ENCODE measurements at regions not wholly inside any gene's neighbourhood (a gene's known extent, or its start where the extent isn't known, plus 50 kb on each side); places are given as distances from the start of the nearest gene placed in this dataset.
"Not testable (repeated sequence)": the region's sequence is repeated elsewhere in the genome, so short reads cannot be mapped to it uniquely, and the experiment has no call there.

DNA sequence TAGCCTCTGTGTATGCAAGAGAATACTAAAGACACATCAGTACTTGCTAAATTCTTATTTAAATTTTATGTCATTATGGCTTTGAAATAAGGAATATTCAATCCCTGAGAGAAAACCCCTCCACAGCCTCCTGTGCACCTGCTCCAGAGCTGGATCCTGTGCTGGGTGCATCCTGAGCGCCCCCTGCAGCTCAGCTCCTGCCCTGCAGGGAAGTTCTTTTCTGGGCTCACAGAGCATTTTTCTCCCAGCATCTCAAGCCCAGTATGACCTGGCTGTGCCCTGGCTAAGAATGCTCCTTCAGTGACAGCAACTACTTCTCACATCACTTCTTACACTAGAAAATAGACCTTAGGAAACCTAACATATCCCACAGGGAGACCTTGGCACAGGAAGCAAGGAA is 1211.7 kb downstream of the TMEM121 start:
- peaks cover 84% of the 10 kb centered on the region for H3K9me3 ChIP-seq (ENCODE audit: control insufficient read depth, insufficient read depth, low read length)
- H3K27me3 ChIP-seq (ENCODE audit: control insufficient read depth, insufficient read depth, low read length), result no peaks in the 10 kb centered on the region
- H3K9ac ChIP-seq (ENCODE audit: low read depth, low read length), result no peak overlapping the region
- H3K36me3 ChIP-seq (ENCODE audit: control insufficient read depth, insufficient read depth, low read length), result no peaks in the 10 kb centered on the region
- no peaks in the 10 kb centered on the region for H3K4me1 ChIP-seq (ENCODE audit: control insufficient read depth, insufficient read depth, low read length)
- H3K4me3 ChIP-seq (ENCODE audit: low read depth, low read length), result no peak overlapping the region
- H3K27ac ChIP-seq (ENCODE audit: low read depth, low read length), result no peak overlapping the region

DNA sequence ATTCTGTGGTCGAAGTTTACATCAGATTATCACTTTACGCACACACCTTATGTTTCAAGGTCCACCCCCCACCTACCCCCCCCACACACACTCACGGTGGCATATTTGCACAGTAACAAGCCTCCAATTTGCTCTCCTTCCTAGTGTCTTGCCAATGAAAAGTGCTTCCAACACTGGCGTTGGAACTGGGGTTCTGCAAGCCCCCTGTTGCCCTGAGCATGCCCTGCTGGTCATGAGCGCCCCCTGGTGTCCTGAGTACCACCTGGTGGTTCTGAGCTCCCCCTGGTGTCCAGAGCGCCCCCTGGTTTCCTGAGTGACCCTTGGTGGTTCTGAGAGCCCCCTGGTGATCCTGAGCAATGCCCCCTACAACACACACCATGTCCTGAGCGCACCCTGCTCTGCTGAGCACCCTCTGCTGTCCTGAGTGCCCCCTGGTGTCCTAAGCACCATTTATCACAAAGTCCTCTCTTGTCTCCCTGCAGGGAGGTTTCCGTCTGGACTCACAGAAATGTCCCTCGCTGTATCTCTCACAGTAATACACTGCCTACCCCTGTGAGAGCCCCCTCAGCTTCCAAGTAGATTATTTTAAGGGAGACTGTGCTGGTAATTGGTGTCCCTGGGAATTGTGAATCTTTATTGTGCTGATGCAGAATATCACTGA is 1212.3 kb downstream of the TMEM121 start:
- not testable (repeated sequence) for H3K27me3 ChIP-seq (ENCODE audit: control insufficient read depth, insufficient read depth, low read length); H3K9ac ChIP-seq (ENCODE audit: low read depth, low read length); H3K36me3 ChIP-seq (ENCODE audit: control insufficient read depth, insufficient read depth, low read length); H3K4me3 ChIP-seq (ENCODE audit: low read depth, low read length); H3K4me1 ChIP-seq (ENCODE audit: control insufficient read depth, insufficient read depth, low read length); H3K27ac ChIP-seq (ENCODE audit: low read depth, low read length)
- peaks cover 84% of the 10 kb centered on the region for H3K9me3 ChIP-seq (ENCODE audit: control insufficient read depth, insufficient read depth, low read length)

DNA sequence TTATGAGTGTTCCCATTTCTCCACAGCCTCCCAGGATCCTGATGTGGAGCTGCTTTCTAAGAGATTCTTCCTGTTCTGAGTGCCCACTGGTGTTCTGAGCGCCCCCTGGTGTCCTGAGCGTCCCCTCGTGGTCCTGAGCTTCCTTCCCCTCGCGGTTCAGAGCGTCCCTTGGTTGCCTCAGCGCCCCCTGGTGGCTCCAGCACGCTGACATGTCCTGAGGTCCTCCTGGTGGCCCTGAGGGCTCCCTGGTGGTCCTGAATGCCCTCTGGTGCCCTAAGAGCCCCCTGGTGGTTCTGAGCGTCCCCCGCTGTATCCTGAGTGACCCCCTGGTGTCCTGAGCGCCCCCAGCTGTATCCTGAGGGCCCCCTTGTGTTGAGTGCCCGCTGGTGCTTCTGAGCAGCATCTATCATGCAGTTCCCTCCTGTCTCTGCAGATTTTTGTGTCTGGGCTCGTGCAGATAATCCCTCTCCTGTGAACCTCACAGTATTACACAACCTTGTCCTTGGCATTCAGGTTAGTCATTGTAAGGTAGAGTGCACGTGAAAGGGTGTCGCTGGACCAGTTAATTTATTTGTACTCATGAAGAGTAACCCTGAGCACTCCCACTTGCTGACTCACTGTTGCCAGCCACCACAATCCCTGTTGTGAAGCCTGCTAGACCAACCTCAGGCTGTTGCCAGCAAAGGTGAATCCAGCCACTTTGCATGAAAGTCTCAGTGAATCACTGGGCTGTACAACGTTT is 1214.9 kb downstream of the TMEM121 start:
- peaks cover 64% of the 10 kb centered on the region for H3K9me3 ChIP-seq (ENCODE audit: control insufficient read depth, insufficient read depth, low read length)
- not testable (repeated sequence) for H3K4me1 ChIP-seq (ENCODE audit: control insufficient read depth, insufficient read depth, low read length); H3K4me3 ChIP-seq (ENCODE audit: low read depth, low read length); H3K36me3 ChIP-seq (ENCODE audit: control insufficient read depth, insufficient read depth, low read length); H3K9ac ChIP-seq (ENCODE audit: low read depth, low read length); H3K27ac ChIP-seq (ENCODE audit: low read depth, low read length); H3K27me3 ChIP-seq (ENCODE audit: control insufficient read depth, insufficient read depth, low read length)

DNA sequence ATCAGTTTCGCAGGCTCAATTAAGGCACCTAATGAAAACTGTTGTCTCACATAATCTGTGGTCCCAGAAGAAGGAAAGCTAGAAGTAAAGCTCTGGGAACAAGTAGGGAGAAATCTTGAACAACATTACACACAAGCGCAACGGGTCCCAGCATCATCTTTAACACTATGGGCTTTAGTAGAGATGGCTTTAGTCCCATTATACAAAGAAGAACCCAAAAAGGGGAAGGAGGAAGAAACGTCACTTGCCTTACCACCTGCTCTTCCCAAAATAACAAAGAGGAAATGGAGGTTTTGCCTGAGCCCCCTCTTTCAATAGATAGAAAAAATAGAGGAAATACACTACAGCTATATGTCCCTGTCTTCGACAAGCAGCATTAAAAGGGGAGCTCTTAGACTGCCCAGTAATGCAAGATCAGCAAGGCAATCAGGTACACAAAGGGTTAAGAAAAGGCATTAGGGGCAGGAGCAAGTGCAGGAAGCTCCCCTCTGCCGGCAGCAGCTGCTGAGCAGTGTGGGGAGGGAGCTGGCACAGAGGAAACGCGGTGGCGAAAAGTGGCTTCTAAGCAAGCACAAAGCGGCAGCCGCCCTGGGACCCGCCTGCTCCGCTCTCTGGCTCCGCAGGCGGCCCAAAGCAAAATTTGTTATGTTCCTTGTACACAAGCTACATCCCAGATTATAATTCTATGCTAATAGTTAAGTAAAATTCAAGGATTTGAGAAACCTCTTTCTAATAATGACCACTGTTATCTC is 1218.8 kb downstream of the TMEM121 start:
- H3K36me3 ChIP-seq (ENCODE audit: control insufficient read depth, insufficient read depth, low read length); H3K27ac ChIP-seq (ENCODE audit: low read depth, low read length); H3K9ac ChIP-seq (ENCODE audit: low read depth, low read length); H3K4me3 ChIP-seq (ENCODE audit: low read depth, low read length); H3K4me1 ChIP-seq (ENCODE audit: control insufficient read depth, insufficient read depth, low read length); H3K27me3 ChIP-seq (ENCODE audit: control insufficient read depth, insufficient read depth, low read length): not testable (repeated sequence)
- peaks cover 41% of the 10 kb centered on the region for H3K9me3 ChIP-seq (ENCODE audit: control insufficient read depth, insufficient read depth, low read length)

DNA sequence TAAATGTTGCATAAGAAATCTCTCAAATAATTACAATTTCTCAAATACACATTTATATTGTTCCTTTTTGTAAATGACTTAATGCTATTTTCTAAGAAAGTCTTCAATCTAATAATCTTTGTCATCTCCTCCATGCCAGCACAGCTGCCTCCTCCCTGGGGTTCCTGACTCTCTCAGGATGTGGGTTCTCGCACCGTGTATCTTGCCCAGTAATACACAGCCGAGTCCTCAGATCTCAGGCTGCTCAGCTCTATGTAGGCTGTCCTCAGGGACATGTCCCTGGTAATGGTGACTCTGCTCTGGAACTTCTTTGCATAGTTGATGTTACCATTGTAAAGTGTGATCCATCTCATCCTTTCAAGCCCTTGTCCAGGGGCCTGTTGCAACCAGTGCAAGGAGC is 1223.7 kb downstream of the TMEM121 start:
- H3K36me3 ChIP-seq (ENCODE audit: control insufficient read depth, insufficient read depth, low read length); H3K27me3 ChIP-seq (ENCODE audit: control insufficient read depth, insufficient read depth, low read length); H3K9ac ChIP-seq (ENCODE audit: low read depth, low read length); H3K4me1 ChIP-seq (ENCODE audit: control insufficient read depth, insufficient read depth, low read length); H3K4me3 ChIP-seq (ENCODE audit: low read depth, low read length); H3K27ac ChIP-seq (ENCODE audit: low read depth, low read length): not testable (repeated sequence)
- H3K9me3 ChIP-seq (ENCODE audit: control insufficient read depth, insufficient read depth, low read length), result peaks cover 15% of the 10 kb centered on the region; the same call in 1 of the 2 replicates

DNA sequence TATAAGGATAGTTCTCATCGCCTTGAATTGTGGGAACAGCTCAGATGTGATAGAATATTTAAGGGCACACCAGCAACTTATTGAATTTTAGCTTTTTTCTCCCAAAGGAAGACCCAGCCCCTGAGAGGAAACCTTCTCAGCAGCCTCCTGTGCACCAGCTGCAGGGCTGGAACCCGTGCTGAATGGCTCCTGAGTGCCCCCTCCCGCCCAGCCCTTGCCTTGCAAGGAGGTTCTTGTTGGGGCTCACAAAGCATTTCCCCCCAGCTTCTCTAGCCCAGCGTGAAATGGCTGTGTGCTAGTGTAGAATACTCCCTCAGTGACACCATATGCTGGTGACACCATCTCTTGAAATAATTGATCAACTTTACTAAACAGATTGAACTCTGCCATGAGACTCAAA is 1227.4 kb downstream of the TMEM121 start:
- not testable (repeated sequence) for H3K9ac ChIP-seq (ENCODE audit: low read depth, low read length); H3K27ac ChIP-seq (ENCODE audit: low read depth, low read length); H3K36me3 ChIP-seq (ENCODE audit: control insufficient read depth, insufficient read depth, low read length)

DNA sequence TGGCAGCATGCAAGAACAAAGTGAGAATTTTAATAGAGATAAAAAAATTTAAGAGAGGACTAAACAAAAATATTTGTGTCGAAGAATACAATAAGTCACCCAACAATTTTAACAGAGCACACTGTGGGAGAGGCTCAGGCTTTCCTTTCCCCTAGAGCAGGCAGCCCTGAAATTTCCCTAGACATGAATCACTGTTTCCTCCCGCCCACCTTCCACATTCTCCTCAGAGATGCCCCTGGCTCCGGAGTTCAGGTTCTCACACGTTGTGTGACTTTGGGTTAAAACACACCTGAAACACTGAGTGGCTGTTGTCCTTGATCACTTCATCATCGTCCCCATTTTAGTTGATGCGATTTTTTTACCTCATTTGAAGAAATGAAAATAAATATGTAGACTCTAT is 1231.1 kb downstream of the TMEM121 start:
- not testable (repeated sequence) for H3K9ac ChIP-seq (ENCODE audit: low read depth, low read length); H3K4me1 ChIP-seq (ENCODE audit: control insufficient read depth, insufficient read depth, low read length); H3K27me3 ChIP-seq (ENCODE audit: control insufficient read depth, insufficient read depth, low read length); H3K27ac ChIP-seq (ENCODE audit: low read depth, low read length); H3K4me3 ChIP-seq (ENCODE audit: low read depth, low read length); H3K36me3 ChIP-seq (ENCODE audit: control insufficient read depth, insufficient read depth, low read length)
- H3K9me3 ChIP-seq (ENCODE audit: control insufficient read depth, insufficient read depth, low read length), result peaks cover 37% of the 10 kb centered on the region

More for the DNA sequence above, 1227.4 kb downstream of the TMEM121 start:
- not testable (repeated sequence) for H3K27me3 ChIP-seq (ENCODE audit: control insufficient read depth, insufficient read depth, low read length); H3K4me1 ChIP-seq (ENCODE audit: control insufficient read depth, insufficient read depth, low read length); H3K4me3 ChIP-seq (ENCODE audit: low read depth, low read length)
- H3K9me3 ChIP-seq (ENCODE audit: control insufficient read depth, insufficient read depth, low read length), result peaks cover 22% of the 10 kb centered on the region

DNA sequence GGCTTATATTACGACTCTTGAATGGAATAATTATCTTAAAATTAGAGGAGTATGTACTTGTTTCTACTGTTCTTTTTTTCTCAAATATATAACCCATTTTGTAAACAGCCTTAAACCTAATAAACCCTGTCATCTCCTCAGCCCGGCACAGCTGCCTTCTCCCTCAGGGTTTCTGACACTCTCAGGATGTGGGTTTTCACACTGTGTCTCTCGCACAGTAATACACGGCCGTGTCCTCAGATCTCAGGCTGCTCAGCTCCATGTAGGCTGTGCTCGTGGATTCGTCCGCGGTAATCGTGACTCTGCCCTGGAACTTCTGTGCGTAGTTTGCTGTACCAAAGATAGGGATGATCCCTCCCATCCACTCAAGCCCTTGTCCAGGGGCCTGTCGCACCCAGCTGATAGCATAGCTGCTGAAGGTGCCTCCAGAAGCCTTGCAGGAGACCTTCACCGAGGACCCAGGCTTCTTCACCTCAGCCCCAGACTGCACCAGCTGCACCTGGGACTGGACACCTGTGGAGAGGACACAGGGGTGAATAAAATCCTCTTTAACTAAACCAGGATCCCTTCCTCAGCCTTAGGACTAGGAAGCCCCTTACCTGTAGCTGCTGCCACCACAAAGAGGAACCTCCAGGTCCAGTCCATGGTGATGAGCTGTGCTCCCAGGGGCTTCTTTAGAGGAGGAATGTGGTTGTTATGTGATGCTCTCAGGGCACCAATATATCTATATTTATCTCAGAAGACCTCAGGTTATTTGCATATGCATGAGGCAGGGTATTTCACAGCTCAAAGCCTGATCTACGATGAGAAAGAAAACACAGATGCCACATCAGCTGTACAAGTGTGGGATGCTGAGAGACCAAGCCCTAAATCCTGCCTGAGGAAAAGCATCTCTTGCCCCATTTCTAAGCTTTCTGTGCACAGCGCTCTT is 1235.8 kb downstream of the TMEM121 start:
- not testable (repeated sequence) for H3K27ac ChIP-seq (ENCODE audit: low read depth, low read length); H3K27me3 ChIP-seq (ENCODE audit: control insufficient read depth, insufficient read depth, low read length); H3K4me3 ChIP-seq (ENCODE audit: low read depth, low read length); H3K9ac ChIP-seq (ENCODE audit: low read depth, low read length); H3K36me3 ChIP-seq (ENCODE audit: control insufficient read depth, insufficient read depth, low read length); H3K4me1 ChIP-seq (ENCODE audit: control insufficient read depth, insufficient read depth, low read length)
- H3K9me3 ChIP-seq (ENCODE audit: control insufficient read depth, insufficient read depth, low read length), result peaks cover 48% of the 10 kb centered on the region

DNA sequence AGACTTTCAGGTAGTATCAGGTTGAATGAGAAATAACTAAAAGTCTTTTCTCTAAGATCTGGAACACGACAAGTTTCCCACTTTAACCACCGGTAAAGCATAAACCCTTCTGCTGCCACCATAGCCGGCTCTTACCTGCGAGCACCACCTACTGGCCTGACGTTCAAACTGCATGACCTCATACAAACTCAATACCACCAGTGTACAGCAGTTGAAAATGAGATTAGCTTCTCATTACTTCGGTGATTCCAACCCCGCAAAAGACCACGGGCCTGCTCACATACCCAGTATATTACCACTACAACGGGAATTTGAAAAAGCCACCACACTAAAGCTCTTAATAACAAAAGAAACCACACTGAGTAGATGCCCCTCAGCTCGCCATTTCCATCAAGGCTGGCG is 1238.6 kb downstream of the TMEM121 start:
- not testable (repeated sequence) for H3K9ac ChIP-seq (ENCODE audit: low read depth, low read length); H3K4me3 ChIP-seq (ENCODE audit: low read depth, low read length); H3K27me3 ChIP-seq (ENCODE audit: control insufficient read depth, insufficient read depth, low read length); H3K27ac ChIP-seq (ENCODE audit: low read depth, low read length); H3K4me1 ChIP-seq (ENCODE audit: control insufficient read depth, insufficient read depth, low read length); H3K36me3 ChIP-seq (ENCODE audit: control insufficient read depth, insufficient read depth, low read length)
- peaks cover 31% of the 10 kb centered on the region for H3K9me3 ChIP-seq (ENCODE audit: control insufficient read depth, insufficient read depth, low read length)

DNA sequence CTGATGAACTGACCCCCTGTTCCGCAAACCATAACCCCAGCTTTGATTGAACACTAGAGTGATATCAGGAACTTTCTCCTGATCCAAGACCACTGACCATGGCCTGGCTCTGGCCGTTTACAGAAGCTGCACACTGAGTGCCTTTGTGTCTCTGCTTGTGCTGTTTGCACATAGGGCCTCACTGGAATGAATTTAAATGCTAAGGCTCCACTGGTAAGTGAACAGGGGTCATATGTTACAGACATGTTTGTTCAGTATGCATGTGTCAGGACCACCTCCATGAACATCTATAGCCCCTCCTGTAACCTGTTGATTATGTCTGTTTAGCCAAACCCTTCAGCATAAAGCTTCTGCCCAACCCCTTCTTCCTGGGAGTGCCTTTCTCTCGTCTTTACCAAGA is 1239.8 kb downstream of the TMEM121 start:
- H3K4me1 ChIP-seq (ENCODE audit: control insufficient read depth, insufficient read depth, low read length), result no peaks in the 10 kb centered on the region
- no peak overlapping the region for H3K27ac ChIP-seq (ENCODE audit: low read depth, low read length)

More for the DNA sequence above, 1239.8 kb downstream of the TMEM121 start:
- Histone ChIP-seq H3K9ac (ENCODE audit: low read depth, low read length) (no peak overlapping the region), H3K4me3 (ENCODE audit: low read depth, low read length) (no peak overlapping the region), H3K27me3 (ENCODE audit: control insufficient read depth, insufficient read depth, low read length) (no peaks in the 10 kb centered on the region), H3K36me3 (ENCODE audit: control insufficient read depth, insufficient read depth, low read length) (no peaks in the 10 kb centered on the region), H3K9me3 (ENCODE audit: control insufficient read depth, insufficient read depth, low read length) (peaks cover 20% of the 10 kb centered on the region; the same call in 1 of the 2 replicates)
